ENCODE measurements at regions not wholly inside any gene's neighbourhood (a gene's known extent, or its start where the extent isn't known, plus 50 kb on each side); places are given as distances from the start of the nearest gene placed in this dataset.

- TF ChIP-seq CTCF (conservative IDR thresholded peaks at IDR 0.05 in 1 of 2, IDR thresholded peaks at IDR 0.05 in 1 of 2; ENCODE audit: low read depth in 1 of 2, low read length in 2 of 2) (no peak), EZH2 (IDR thresholded peaks at IDR 0.05; ENCODE audit: low read length, missing control alignments) (no peak)
- Histone ChIP-seq H3K79me2 (ENCODE audit: control insufficient read depth, insufficient read depth, low read length) (no peaks in the 10 kb centered on the region), H3K4me1 (ENCODE audit: control insufficient read depth, extremely low read depth, insufficient read depth, low read length) (no peaks in the 10 kb centered on the region), H3K27me3 (ENCODE audit: control insufficient read depth, insufficient read depth, low read length) (no peaks in the 10 kb centered on the region), H3K4me3 (replicated peaks in 1 of 4; ENCODE audit: control extremely low read depth in 1 of 4, insufficient read depth in 1 of 4, low read depth in 3 of 4, low read length in 4 of 4) (peak overlapping the region; percentile 25 to 83 (median 48)), H3K4me2 (ENCODE audit: extremely low read depth, insufficient read depth, low read length) (peak overlapping the region; percentile 77), H3K27ac (ENCODE audit: insufficient read depth, low read length) (no peak overlapping the region), H2AFZ (ENCODE audit: low read length) (peak overlapping the region; percentile 78), H3K9ac (ENCODE audit: insufficient read depth, low read length) (no peak overlapping the region), H3K9me3 (ENCODE audit: control insufficient read depth, insufficient read depth, low read depth, low read length) (no peaks in the 10 kb centered on the region), H4K20me1 (ENCODE audit: control insufficient read depth, extremely low read depth, insufficient read depth, low read length) (no peaks in the 10 kb centered on the region), H3K36me3 (ENCODE audit: control insufficient read depth, insufficient read depth, low read length) (no peaks in the 10 kb centered on the region)
- peak; percentile 9 to 39 for DNase-seq (ENCODE audit: low read depth in 2 of 2)
These were observed 233.8 kb upstream of the TMEM161B start for GRCh38 chr5:88502179-88503040.

GRCh38 chr5:88495810-88496209 is 227.2 kb upstream of the TMEM161B start:
- Histone ChIP-seq H3K4me3 (replicated peaks in 1 of 4; ENCODE audit: control extremely low read depth in 1 of 4, insufficient read depth in 1 of 4, low read depth in 3 of 4, low read length in 4 of 4) (no peak overlapping the region), H3K27ac (ENCODE audit: insufficient read depth, low read length) (no peak overlapping the region), H2AFZ (ENCODE audit: low read length) (no peak overlapping the region), H3K27me3 (ENCODE audit: control insufficient read depth, insufficient read depth, low read length) (no peaks in the 10 kb centered on the region), H3K36me3 (ENCODE audit: control insufficient read depth, insufficient read depth, low read length) (no peaks in the 10 kb centered on the region), H3K4me2 (ENCODE audit: extremely low read depth, insufficient read depth, low read length) (no peak overlapping the region), H3K9me3 (ENCODE audit: control insufficient read depth, insufficient read depth, low read depth, low read length) (no peaks in the 10 kb centered on the region), H4K20me1 (ENCODE audit: control insufficient read depth, extremely low read depth, insufficient read depth, low read length) (no peaks in the 10 kb centered on the region), H3K79me2 (ENCODE audit: control insufficient read depth, insufficient read depth, low read length) (no peaks in the 10 kb centered on the region), H3K4me1 (ENCODE audit: control insufficient read depth, extremely low read depth, insufficient read depth, low read length) (no peaks in the 10 kb centered on the region), H3K9ac (ENCODE audit: insufficient read depth, low read length) (no peak overlapping the region)
- TF ChIP-seq EZH2 (IDR thresholded peaks at IDR 0.05; ENCODE audit: low read length, missing control alignments) = no peak
- no peak for DNase-seq (ENCODE audit: low read depth in 2 of 2)

- H3K79me2 ChIP-seq (ENCODE audit: control insufficient read depth, insufficient read depth, low read length) = no peaks in the 10 kb centered on the region
- H3K4me1 ChIP-seq (ENCODE audit: control insufficient read depth, extremely low read depth, insufficient read depth, low read length) = no peaks in the 10 kb centered on the region
- H2AFZ ChIP-seq (ENCODE audit: low read length) = no peak overlapping the region
- no peaks in the 10 kb centered on the region for H3K36me3 ChIP-seq (ENCODE audit: control insufficient read depth, insufficient read depth, low read length)
- H3K27me3 ChIP-seq (ENCODE audit: control insufficient read depth, insufficient read depth, low read length) = no peaks in the 10 kb centered on the region
- DNase-seq (ENCODE audit: low read depth in 2 of 2) = no peak
- H3K27ac ChIP-seq (ENCODE audit: insufficient read depth, low read length) = no peak overlapping the region
- no peaks in the 10 kb centered on the region for H3K9me3 ChIP-seq (ENCODE audit: control insufficient read depth, insufficient read depth, low read depth, low read length)
- H3K9ac ChIP-seq (ENCODE audit: insufficient read depth, low read length) = no peak overlapping the region
- TF ChIP-seq EZH2 (IDR thresholded peaks at IDR 0.05; ENCODE audit: low read length, missing control alignments) (no peak), CTCF (conservative IDR thresholded peaks at IDR 0.05 in 1 of 2, IDR thresholded peaks at IDR 0.05 in 1 of 2; ENCODE audit: low read depth in 1 of 2, low read length in 2 of 2) (no peak)
- H4K20me1 ChIP-seq (ENCODE audit: control insufficient read depth, extremely low read depth, insufficient read depth, low read length) = no peaks in the 10 kb centered on the region
- H3K4me3 ChIP-seq (replicated peaks in 1 of 4; ENCODE audit: control extremely low read depth in 1 of 4, insufficient read depth in 1 of 4, low read depth in 3 of 4, low read length in 4 of 4) = no peak overlapping the region
- no peak overlapping the region for H3K4me2 ChIP-seq (ENCODE audit: extremely low read depth, insufficient read depth, low read length)
These were observed 222.2 kb upstream of the TMEM161B start for GRCh38 chr5:88490874-88491273.

Measured in fibroblast of lung (primary cell).